Jurkat, Clone E6-1 (cell line): ENCODE measurements at regions not wholly inside any gene's neighbourhood (a gene's known extent, or its start where the extent isn't known, plus 50 kb on each side); places are given as distances from the start of the nearest gene placed in this dataset.

Experiments
- DNase-seq: peaks from one replicate; pipeline ENCODE4 v3.0.0-alpha.2; 2011; ENCODE audit warnings: low read depth, low spot score
- H3K4me3 ChIP-seq: 2 replicates; pipeline ENCODE4 v1.5.1; 2011; ENCODE audit warnings: mild to moderate bottlenecking, low read length, control low read depth, moderate library complexity

DNA sequence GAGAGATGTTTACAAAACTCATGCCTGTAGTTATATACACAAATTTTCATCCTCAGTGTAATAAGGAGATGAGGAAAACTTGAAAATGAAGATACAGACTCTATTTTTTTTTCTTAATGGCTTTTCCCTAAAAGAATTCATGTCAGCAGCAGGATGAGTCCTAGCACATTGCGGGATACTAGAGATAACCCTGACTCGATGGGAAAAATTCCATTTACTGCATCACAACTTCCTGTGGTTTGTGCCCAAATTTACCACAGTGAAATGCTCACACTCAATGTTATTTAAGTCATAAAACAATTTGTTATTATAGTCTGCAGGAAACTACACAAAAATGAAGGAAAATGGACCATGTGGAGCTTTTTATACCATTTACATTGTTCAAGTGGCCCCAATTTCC is 581.9 kb upstream of the ZNF717 start:
- DNase-seq: no peak
- H3K4me3 ChIP-seq: no peak overlapping the region

DNA sequence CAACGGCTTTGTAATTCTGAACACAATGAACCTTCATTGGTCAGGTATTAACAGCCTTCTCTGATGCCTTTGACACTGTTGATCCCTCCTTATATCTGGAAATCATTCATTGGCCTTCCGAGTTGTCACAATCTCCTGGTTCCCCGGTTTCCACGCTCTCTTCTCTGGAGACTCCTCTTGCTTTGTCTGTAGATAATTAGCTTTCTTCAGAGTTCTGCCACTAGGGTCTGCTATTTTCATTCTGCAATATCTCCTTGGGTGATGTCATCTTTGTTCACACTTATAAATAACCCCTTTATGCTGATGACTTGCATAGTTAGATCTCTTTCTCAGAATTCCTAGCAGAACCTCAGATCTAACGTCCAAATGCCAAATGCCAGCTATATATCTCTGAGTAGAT is 583.8 kb upstream of the ZNF717 start:
- DNase-seq: peak; percentile 5
- no peak overlapping the region for H3K4me3 ChIP-seq

DNA sequence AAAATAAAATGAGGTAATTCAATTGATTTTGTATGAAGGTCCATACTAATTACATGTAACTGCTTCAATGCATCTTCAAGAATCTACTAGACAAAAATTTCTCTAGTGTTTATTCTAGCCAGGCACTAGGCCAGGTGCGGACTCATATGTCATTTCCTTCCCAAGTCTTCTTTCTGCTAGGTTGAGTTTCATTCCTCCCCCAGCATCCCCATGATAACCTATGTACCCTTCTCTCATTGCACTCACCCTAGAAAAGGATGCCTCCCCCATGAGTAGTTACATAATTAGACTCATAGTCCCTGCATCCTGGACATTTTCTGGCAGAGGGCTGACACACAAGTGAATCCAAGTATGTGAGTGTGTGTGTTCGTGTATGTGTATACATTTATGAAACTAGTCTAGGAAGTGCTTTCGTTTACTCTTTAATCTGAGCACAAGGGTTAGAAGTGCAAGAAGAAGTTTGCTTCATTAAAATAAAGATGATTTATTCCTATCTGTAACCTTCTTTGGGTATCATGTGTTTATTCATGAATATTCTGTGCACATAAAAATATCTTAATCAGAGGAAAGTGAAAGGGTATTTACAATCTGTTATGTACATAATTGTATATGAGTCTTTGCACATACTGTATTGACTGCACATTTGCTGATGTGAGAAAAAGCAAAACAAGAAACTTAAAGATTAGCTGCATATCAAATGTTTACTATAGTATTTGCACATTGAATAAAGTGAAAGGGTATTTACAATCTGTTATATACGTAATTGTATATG is 585.6 kb upstream of the ZNF717 start:
- no peak for DNase-seq
- H3K4me3 ChIP-seq: no peak overlapping the region

DNA sequence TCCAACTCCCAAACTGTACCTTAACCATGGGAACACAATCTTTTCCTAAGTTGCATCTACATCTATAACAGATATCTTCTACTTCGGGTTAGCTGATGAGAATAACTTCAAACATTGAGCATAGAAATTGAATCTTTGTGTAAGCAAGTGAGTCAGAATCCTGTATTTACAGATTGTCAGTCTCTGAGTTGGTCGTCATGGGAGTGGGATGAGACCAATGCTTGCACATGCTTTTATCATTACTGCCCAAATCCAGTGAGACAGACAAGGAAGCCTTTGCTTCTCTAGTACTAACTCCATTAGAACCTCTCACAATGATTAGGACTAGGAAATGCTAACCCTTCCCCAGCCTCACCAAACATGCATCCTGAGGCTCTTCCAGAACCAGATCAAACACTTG is 587.1 kb upstream of the ZNF717 start:
- DNase-seq: no peak
- H3K4me3 ChIP-seq: no peak overlapping the region

DNA sequence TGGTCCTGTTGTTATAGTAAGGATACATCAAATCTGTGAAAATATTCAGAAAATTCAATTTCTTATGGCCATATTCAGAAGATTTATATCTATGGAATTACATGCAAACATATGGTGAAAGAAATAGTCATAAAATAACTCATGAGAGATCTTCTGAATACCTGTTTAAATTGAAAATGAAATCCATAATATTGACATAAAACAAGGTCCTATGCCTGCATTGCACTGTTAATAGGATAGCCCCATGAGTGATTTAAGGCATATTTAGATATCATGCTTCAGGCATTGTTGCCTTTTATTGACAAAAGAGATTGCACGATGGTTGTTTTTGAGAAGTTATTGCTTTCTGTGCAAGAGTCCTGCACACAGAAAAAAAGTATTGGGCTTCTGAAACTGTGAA is 591.7 kb upstream of the ZNF717 start:
- no peak overlapping the region for H3K4me3 ChIP-seq
- DNase-seq: no peak

DNA sequence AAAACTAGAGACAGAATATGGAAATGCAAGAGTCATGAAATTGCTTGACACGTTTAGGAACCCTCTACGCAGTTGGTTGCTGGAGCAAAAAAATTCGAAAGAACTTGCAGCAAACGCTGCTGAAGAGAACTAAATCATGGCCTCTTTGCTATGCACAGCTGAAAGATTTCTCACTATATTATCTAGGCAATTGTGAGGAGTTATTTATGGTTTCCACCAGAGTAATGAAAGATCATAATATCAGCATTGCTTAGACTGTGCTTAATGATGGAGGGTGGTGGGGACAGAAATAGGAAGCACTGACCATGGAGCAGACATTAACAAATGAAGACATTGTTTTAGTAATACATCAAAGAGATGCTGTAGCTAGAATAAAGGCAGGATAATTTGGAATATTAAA is 593.4 kb upstream of the ZNF717 start:
- H3K4me3 ChIP-seq: no peak overlapping the region
- DNase-seq: no peak

DNA sequence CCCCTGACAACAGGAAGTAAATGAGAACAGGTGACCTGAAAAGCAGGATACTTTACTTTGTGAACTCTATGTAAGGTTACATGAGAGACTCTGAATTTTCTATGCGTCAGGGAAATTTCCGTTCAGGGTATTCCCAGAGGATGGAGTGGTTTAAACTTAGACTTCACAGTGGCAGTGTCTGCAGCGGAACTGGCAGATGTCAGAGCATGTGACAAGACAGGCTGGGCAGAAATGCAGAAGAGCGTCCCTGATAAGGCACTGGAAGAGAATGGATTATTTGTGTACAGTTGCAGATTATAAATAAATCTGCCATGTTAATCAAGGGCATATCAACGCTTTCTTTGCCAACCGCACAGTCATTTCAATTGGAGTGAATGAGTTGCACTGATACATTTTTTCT is 598.4 kb upstream of the ZNF717 start:
- no peak overlapping the region for H3K4me3 ChIP-seq
- DNase-seq: no peak

DNA sequence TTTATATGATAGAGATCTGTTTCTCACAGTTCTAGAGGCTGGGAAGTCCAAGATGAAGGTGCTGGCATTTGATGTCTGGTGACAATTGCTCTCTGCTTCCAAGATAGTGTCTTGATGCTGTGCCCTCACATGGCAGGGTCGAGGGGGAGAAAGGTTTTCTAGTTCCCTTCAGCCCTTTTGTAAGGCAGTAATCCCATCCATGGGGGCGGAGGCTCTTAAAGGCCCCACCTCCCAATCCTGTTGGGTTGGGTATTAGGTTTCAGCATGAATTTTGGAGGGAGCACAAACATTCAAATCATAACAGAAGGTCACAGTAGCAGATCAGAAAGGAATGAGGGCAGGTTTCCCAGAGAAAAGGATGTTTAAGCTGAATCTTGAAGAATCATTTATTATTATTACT is 601.7 kb upstream of the ZNF717 start:
- H3K4me3 ChIP-seq: no peak overlapping the region

DNA sequence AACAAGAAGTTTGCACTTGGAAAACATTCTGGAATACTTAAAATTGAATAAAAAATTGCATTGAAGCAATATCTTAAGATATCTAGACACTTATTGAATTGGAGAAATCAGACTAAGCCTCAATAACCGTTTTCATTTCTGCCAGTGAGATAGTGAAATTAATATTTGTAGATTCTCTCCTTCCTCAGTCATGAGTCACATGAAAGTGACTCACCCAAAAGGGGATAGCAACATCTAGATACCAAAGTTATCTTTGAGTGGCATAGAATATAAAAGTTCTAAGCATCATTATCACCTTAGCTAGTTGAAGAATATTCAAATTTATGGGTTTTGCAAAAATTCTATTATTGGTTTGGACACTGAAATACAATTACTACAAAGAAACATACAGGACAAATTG is 614.8 kb upstream of the ZNF717 start:
- no peak overlapping the region for H3K4me3 ChIP-seq
- no peak for DNase-seq

More for the DNA sequence above, 601.7 kb upstream of the ZNF717 start:
- DNase-seq: no peak

DNA sequence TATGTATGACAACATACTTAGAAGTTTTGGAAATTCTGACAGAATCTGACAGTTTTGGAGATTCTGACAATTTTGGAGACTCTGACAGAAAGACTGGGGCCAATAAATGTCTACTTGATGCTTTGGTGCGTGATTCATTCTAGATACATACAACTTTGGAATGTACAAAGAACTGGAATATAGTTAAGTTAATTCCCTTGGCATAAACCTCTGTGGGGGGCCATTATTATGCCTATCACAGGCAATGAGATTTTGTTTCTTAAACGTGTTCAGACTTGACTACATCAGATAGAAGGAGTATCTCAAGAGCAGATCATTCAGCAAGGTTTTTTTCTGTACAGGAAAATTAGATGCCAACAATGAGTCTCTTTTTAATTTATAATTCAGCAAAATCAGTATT is 617.6 kb upstream of the ZNF717 start:
- no peak overlapping the region for H3K4me3 ChIP-seq
- no peak for DNase-seq

DNA sequence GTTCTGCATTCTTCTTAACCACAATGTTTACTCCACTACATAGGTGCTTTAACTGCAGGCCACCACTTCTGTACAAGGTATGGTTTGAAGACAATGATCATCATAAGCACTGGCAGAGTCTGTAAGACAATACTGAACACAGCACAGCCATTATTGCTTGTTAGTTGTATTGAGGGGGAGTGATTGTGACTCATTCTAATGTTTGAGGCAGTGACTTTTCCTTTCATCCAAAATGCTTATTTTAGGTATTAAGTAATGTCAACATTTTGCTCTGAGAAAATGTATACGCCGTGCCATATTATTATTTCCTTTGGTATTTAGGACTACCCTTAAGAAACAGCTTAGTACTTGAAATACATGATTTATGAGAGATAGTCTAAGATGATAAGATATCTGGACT is 618.2 kb upstream of the ZNF717 start:
- DNase-seq: no peak
- H3K4me3 ChIP-seq: no peak overlapping the region

DNA sequence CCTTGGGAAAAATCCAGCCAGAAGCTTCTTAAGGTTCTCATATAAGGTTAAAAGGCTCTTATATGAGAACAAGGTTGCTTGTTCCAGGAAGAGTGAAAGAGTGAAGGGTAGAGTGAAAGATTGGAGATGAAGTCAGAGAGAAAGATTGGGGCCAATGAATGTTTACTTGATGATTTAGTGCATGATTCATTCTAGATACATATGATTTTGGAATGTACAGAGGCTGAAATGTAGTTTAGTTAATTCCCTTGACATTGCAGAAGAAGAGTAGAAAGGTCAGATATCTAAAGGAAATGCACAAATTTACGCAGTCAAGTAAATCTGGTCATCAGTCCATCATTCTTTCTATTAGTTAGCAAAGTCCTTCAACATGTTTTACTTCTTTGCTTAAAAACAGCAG is 619.8 kb upstream of the ZNF717 start:
- H3K4me3 ChIP-seq: no peak overlapping the region
- no peak for DNase-seq

DNA sequence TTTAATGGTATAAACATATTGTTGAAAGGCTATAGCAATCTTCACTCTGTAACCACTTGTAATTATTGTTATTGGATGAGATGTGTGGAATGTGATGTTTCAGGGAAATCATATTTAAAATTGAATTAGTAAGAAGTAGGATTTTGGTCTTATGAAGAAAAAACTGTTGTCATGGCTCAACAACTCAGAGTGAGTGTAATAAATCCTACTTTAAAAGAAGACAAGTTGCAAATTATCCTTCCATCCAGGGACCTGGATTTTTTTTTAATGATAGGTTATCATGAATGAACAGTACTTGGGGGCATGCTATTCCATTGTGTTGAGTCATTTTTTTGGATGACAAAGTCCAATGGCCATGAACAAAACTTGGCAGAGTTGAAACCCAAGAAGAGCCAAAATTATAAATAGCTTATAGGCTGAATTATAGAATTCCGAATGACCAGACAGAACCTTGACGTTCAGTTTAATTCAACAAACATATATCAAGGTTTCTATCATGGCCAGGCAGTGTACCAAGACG is 625.5 kb upstream of the ZNF717 start:
- DNase-seq: no peak
- H3K4me3 ChIP-seq: no peak overlapping the region

DNA sequence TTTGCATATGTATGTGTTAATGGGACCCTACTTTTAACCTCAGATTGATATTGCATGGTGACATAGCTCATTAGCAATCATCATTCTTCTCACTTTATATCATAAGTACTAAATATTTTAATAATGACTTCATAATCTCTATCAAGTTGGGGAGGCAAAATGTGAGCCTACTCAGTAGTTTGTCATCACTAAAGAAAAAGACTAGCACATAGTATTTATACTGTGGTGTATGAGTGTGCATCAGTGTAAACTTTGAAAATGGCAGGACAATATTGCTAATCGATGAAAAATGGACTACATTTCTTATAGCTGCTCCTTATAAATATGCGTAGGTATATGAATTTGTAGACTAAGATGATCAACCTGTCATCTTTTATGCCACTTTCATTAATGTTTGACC is 624.5 kb upstream of the ROBO2 start:
- H3K4me3 ChIP-seq: no peak overlapping the region

DNA sequence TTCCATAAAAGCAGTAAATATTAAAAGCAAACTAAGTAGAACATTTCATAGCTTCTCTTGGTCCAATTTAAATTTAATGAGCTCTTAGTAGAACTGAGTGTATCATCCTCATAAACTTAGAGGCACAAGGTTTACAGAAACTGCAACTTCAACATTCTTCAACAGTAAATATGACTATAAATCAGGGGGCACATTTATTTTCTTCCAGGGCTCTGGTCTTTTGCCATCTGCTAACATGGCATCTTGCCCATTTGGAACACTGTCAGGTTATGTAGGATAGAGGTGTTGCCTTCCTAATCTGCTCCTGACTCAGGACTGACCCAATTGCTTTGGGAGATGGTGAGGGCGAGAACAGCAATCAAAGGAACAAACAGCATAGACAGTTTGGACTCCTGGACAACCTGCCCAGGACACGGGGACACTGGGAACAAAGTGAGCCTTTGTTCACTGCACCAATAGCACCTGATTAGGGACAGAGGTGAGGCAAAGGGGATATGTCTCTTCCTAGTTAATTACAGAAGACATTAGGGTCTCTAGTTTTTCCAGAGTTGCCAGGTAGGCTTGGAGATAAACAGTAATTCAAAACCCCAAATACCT is 610.2 kb upstream of the ROBO2 start:
- no peak for DNase-seq
- no peak overlapping the region for H3K4me3 ChIP-seq

More for the DNA sequence above, 624.5 kb upstream of the ROBO2 start:
- no peak for DNase-seq

DNA sequence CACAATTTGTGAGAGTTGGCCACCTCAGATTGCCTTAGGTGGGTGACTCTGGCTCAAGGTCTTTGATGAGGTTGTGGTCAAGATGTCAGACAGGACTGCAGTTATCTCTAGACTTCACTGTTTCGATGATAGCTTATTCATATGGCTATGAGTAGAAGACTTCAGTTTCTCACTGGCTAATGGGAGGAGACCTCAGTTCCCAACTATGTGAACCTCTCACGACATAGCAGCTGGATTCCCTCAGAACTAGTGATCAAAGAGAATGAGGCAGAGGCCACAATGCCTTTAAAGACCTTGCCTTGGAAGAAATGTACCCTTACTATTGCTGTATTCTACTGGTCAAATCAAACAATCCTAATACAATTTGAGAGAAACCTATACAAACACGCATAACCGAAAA is 607.5 kb upstream of the ROBO2 start:
- no peak overlapping the region for H3K4me3 ChIP-seq
- DNase-seq: no peak

DNA sequence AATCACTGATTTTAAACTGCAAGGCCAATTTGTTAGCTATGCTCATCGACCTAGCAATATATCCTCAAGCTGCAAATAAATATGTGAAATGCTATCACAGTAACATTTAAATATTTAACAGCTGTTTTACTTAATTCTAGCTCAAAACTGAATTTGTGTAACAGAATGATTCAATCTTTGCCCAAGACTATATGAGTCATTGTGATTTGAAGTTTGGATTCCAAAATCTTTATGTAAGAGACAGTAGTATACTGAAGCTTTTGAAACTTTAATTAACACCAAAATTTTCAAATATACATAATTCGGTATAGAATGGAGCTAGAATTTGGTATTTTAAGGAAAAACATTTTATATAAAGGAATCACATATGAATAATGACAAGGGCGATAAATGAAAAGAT is 603.0 kb upstream of the ROBO2 start:
- no peak for DNase-seq
- no peak overlapping the region for H3K4me3 ChIP-seq

DNA sequence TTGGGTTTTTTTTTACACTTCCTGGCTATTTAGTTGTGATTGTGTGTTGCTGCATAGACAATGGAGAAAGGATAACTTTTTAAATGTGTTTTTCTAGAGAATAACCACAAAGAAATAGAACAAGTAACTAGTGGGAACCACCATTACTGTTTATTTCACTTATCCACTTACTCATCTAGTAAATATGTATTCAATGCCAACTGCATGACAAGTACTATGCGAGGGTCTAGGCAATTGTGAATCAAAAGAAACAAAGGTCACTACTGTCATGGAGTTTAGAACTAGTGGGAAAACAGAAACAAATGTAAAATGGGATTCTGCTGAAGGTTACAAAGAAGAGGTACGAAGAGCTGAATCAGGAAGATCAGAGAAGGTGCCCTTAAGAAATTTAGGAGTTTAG is 600.9 kb upstream of the ROBO2 start:
- DNase-seq: no peak
- no peak overlapping the region for H3K4me3 ChIP-seq

DNA sequence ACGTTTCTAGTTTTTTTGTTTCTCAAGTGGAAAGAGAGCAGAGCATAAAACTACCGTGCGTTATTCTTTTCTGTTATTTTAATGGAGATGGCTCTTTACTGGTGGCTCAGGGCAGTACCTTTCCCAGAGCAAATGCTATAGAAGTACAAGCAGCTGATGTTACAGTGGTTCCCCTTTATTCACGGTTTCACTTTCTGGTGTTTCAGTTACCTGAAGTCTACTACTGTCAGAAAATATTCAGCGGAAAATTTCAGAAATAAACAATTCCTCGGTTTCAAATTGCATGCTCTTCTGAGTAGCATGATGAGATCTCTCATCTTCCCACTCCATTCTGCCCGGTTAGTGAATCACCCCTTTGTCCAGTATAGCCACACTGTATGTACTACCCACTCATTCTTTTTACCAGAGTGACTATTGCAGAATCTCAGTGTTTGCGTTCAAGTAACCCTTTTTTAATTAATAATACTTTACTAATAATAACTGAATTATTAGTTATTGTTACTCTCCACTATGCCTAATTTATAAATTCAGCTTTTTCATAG is 597.5 kb upstream of the ROBO2 start:
- no peak for DNase-seq
- no peak overlapping the region for H3K4me3 ChIP-seq

DNA sequence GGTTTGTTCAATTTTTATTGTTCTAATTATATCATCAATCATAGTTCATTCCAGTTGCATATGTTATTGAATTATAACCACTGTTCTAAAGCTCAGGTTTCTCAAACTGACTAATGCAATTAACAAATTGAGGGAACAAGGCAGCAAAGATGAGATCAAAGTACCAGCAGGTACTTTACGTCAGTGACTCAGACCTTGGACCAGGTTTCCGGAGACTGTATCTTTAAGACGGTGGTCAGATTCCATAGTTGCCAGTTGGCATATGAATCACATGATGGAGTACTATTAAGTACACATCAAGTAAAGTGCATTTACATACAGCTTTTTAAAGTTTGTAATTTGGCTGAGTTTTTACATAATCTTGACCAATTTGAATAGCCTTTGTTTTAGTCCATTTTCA is 583.6 kb upstream of the ROBO2 start:
- no peak for DNase-seq
- no peak overlapping the region for H3K4me3 ChIP-seq

DNA sequence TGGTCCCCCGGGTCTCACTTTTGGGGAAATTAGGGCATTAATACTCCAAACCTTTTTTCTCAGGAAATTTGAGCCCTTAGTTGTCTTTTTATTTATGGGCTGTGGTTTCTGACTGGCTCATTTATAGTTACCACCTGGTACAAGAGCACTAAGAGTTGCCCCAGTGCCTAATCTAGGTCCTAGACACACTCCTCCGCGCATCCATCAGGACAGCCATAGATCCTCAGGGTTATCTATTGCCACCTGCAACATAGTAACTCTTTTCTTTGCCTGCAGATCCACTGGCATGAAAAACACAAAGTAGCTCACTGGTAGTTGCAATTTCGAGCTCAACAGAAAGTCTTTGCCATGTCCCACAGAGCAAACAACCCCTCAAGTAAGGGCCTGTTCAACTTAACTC is 576.4 kb upstream of the ROBO2 start:
- H3K4me3 ChIP-seq: no peak overlapping the region
- DNase-seq: no peak
